Glutamatergic neuron (in vitro differentiated cells): ENCODE measurements at regions not wholly inside any gene's neighbourhood (a gene's known extent, or its start where the extent isn't known, plus 50 kb on each side); places are given as distances from the start of the nearest gene placed in this dataset.

Source experiments
- DNase-seq: peaks from one replicate; pipeline ENCODE4 v3.0.0; 2022
- H3K27ac Mint-ChIP-seq: one replicate; pipeline ENCODE4 v1.8.0; 2020; ENCODE audit warnings: mild to moderate bottlenecking, mixed read lengths, inconsistent platforms; ENCODE audit not compliant: unreplicated experiment
- H3K27me3 Mint-ChIP-seq: one replicate; pipeline ENCODE4 v1.8.0; 2020; ENCODE audit warnings: mild to moderate bottlenecking, moderate library complexity, mixed read lengths, inconsistent platforms; ENCODE audit not compliant: unreplicated experiment
- H3K36me3 Mint-ChIP-seq: one replicate; pipeline ENCODE4 v1.8.0; 2020; ENCODE audit warnings: mild to moderate bottlenecking, mixed read lengths, inconsistent platforms; ENCODE audit not compliant: unreplicated experiment
- H3K4me1 Mint-ChIP-seq: one replicate; pipeline ENCODE4 v1.8.0; 2020; ENCODE audit warnings: mild to moderate bottlenecking, low read depth, mixed read lengths, inconsistent platforms; ENCODE audit not compliant: unreplicated experiment
- H3K4me3 Mint-ChIP-seq: one replicate; pipeline ENCODE4 v1.8.0; 2020; ENCODE audit warnings: mild to moderate bottlenecking, mixed read lengths, inconsistent platforms; ENCODE audit not compliant: unreplicated experiment
- H3K9me3 Mint-ChIP-seq: one replicate; pipeline ENCODE4 v1.8.0; 2020; ENCODE audit warnings: mild to moderate bottlenecking, moderate library complexity, mixed read lengths, inconsistent platforms; ENCODE audit not compliant: unreplicated experiment
- TF ChIP-seq, protein P1 (sequence below): fragments of 200-600 bp; sonication (generic); IDR thresholded peaks from one replicate; pipeline ENCODE4 v1.5.0; 2021; ENCODE audit not compliant: partially characterized antibody, unreplicated experiment

DNA sequence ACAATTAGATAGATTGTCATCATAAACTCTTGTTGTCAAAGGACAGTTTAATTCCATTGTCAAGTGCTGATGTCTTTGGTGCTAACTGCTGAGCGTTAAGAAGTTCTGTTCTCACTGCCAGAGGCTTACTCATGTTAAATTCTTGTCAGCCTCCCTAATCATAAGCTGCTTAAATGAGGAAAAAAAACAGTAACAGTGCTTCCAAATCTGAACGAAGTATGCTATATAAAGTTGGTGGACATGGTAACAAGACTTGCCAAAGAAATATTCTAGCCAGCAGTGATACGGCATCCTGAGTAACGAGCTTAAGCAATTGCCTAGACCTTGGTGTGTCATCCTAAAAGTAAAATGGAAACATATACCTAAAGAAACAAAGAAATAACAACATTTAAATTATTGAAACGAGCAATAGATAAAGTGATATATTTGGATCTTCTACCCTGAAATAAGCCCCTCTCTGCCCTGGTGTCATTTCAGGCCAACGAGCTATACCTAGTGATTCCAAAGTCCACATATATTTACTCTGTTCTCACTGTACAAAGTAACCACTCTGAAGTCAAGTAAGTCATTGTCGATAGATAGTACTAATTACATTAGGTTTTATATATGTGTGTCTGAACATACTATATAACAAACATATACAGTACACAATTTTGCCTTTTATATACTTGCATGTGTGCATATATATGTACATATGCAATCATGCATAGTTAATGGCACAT, 339.7 kb upstream of the HS3ST1 start:
- no peak for DNase-seq
- Mint-ChIP-seq H3K27ac (no peak overlapping the region), H3K27me3 (peaks cover 3% of the 10 kb centered on the region), H3K4me1 (no peaks in the 10 kb centered on the region), H3K9me3 (no peaks in the 10 kb centered on the region), H3K4me3 (no peak overlapping the region), H3K36me3 (no peaks in the 10 kb centered on the region)
- TF ChIP-seq, protein P1, sequence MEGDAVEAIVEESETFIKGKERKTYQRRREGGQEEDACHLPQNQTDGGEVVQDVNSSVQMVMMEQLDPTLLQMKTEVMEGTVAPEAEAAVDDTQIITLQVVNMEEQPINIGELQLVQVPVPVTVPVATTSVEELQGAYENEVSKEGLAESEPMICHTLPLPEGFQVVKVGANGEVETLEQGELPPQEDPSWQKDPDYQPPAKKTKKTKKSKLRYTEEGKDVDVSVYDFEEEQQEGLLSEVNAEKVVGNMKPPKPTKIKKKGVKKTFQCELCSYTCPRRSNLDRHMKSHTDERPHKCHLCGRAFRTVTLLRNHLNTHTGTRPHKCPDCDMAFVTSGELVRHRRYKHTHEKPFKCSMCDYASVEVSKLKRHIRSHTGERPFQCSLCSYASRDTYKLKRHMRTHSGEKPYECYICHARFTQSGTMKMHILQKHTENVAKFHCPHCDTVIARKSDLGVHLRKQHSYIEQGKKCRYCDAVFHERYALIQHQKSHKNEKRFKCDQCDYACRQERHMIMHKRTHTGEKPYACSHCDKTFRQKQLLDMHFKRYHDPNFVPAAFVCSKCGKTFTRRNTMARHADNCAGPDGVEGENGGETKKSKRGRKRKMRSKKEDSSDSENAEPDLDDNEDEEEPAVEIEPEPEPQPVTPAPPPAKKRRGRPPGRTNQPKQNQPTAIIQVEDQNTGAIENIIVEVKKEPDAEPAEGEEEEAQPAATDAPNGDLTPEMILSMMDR = no peak

- Mint-ChIP-seq H3K9me3 (no peaks in the 10 kb centered on the region), H3K4me3 (no peak overlapping the region), H3K27ac (no peak overlapping the region), H3K4me1 (no peaks in the 10 kb centered on the region), H3K36me3 (no peaks in the 10 kb centered on the region), H3K27me3 (peaks cover 3% of the 10 kb centered on the region)
- DNase-seq = peak; percentile 22
- TF ChIP-seq, protein P1 = peak; percentile 87
Observed at GRCh38 chr4:11765849-11766453, 337.3 kb upstream of the HS3ST1 start.

GRCh38 chr4:11748164-11748872, 319.6 kb upstream of the HS3ST1 start:
- no peak for DNase-seq
- H3K4me3 Mint-ChIP-seq = no peak overlapping the region
- peaks cover 3% of the 10 kb centered on the region for H3K36me3 Mint-ChIP-seq
- no peaks in the 10 kb centered on the region for H3K4me1 Mint-ChIP-seq
- TF ChIP-seq, protein P1 = no peak
- H3K27me3 Mint-ChIP-seq = no peaks in the 10 kb centered on the region
- peaks cover 2% of the 10 kb centered on the region for H3K9me3 Mint-ChIP-seq
- no peak overlapping the region for H3K27ac Mint-ChIP-seq

- no peak overlapping the region for H3K27ac Mint-ChIP-seq
Observed at GRCh38 chr4:11746734-11747133, 318.0 kb upstream of the HS3ST1 start.

More at GRCh38 chr4:11746734-11747133, 318.0 kb upstream of the HS3ST1 start:
- DNase-seq = no peak
- H3K9me3 Mint-ChIP-seq = no peaks in the 10 kb centered on the region
- no peaks in the 10 kb centered on the region for H3K27me3 Mint-ChIP-seq
- H3K36me3 Mint-ChIP-seq = no peaks in the 10 kb centered on the region
- H3K4me1 Mint-ChIP-seq = no peaks in the 10 kb centered on the region
- TF ChIP-seq, protein P1 = no peak
- no peak overlapping the region for H3K4me3 Mint-ChIP-seq
